HG02981 (cell line): ENCODE measurements at regions not wholly inside any gene's neighbourhood (a gene's known extent, or its start where the extent isn't known, plus 50 kb on each side); places are given as distances from the start of the nearest gene placed in this dataset.

Experiments
- ATAC-seq: cut with Tn5 transposase; IDR thresholded peaks from one replicate; pipeline ENCODE4 v1.9.1; 2021; ENCODE audit warnings: mild to moderate bottlenecking, moderate library complexity; ENCODE audit not compliant: unreplicated experiment

GRCh38 chr11:95363708-95364107 lies 132.7 kb upstream of the SESN3 start:
- ATAC-seq = no peak

GRCh38 chr11:95363164-95363563 lies 132.2 kb upstream of the SESN3 start:
- no peak for ATAC-seq

GRCh38 chr11:95361180-95361579 lies 130.2 kb upstream of the SESN3 start:
- no peak for ATAC-seq

- ATAC-seq = no peak
Measured at GRCh38 chr11:95360377-95361075, 129.5 kb upstream of the SESN3 start.

GRCh38 chr11:95359756-95360155 lies 128.8 kb upstream of the SESN3 start:
- ATAC-seq = no peak

- no peak for ATAC-seq
Measured at GRCh38 chr11:95359341-95359663, 128.3 kb upstream of the SESN3 start.

- no peak for ATAC-seq
Measured at GRCh38 chr11:95358511-95359340, 127.7 kb upstream of the SESN3 start.

- ATAC-seq = no peak
Measured at GRCh38 chr11:95354304-95354703, 123.3 kb upstream of the SESN3 start.

- no peak for ATAC-seq
Measured at GRCh38 chr11:95353706-95354105, 122.7 kb upstream of the SESN3 start.

- no peak for ATAC-seq
Measured at GRCh38 chr11:95352733-95353346, 121.8 kb upstream of the SESN3 start.

- ATAC-seq = no peak
Measured at GRCh38 chr11:95349345-95349942, 118.4 kb upstream of the SESN3 start.

- no peak for ATAC-seq
Measured at GRCh38 chr11:95346265-95346664, 115.3 kb upstream of the SESN3 start.

- no peak for ATAC-seq
Measured at GRCh38 chr11:95345651-95346050, 114.6 kb upstream of the SESN3 start.

- no peak for ATAC-seq
Measured at GRCh38 chr11:95344932-95345642, 114.1 kb upstream of the SESN3 start.

GRCh38 chr11:95341221-95341620 lies 110.2 kb upstream of the SESN3 start:
- no peak for ATAC-seq

- ATAC-seq = peak; percentile 26
Measured at GRCh38 chr11:95339086-95339901, 108.3 kb upstream of the SESN3 start.

GRCh38 chr11:95338430-95338991 lies 107.5 kb upstream of the SESN3 start:
- ATAC-seq = no peak

GRCh38 chr11:95337972-95338429 lies 107.0 kb upstream of the SESN3 start:
- peak; percentile 5 for ATAC-seq

GRCh38 chr11:95337175-95337957 lies 106.4 kb upstream of the SESN3 start:
- ATAC-seq = peak; percentile 95
